Upper lobe of right lung (tissue), 1 donor: ENCODE measurements at regions not wholly inside any gene's neighbourhood (a gene's known extent, or its start where the extent isn't known, plus 50 kb on each side); places are given as distances from the start of the nearest gene placed in this dataset.

Experiments
- ATAC-seq: fragments of 200-7000 bp; cut with Tn5 transposase; one replicate; pipeline ENCODE4 v1.9.1; 2020; ENCODE audit warnings: mild to moderate bottlenecking, moderate library complexity
- DNase-seq: peaks from one replicate; pipeline ENCODE4 v3.0.0-alpha.2; 2020
- H3K27ac ChIP-seq: fragments of 200-600 bp; one replicate; pipeline ENCODE4 v1.8.0; 2022
- H3K27me3 ChIP-seq: fragments of 200-600 bp; one replicate; pipeline ENCODE4 v1.8.0; 2022; ENCODE audit warnings: mild to moderate bottlenecking
- H3K36me3 ChIP-seq: fragments of 200-600 bp; one replicate; pipeline ENCODE4 v1.8.0; 2022
- H3K4me1 ChIP-seq: fragments of 200-600 bp; one replicate; pipeline ENCODE4 v1.8.0; 2022
- H3K4me3 ChIP-seq: fragments of 200-600 bp; one replicate; pipeline ENCODE4 v1.8.0; 2022; ENCODE audit warnings: mild to moderate bottlenecking
- H3K9me3 ChIP-seq: fragments of 200-600 bp; one replicate; pipeline ENCODE4 v1.8.0; 2022
- intact Hi-C: fragments of 100-400 bp; cut with DNase I; formaldehyde crosslinking; loops from one replicate; pipeline ENCODE4 v1.11.0; 2022
- TF ChIP-seq, protein P1 (sequence below): fragments of 200-600 bp; IDR thresholded peaks from one replicate; pipeline ENCODE4 v1.8.0; 2022; ENCODE audit warnings: antibody characterized with exemption
- donor health status: DM: no; HTN: yes; CAD: no; lungs with severe emphysema.

DNA sequence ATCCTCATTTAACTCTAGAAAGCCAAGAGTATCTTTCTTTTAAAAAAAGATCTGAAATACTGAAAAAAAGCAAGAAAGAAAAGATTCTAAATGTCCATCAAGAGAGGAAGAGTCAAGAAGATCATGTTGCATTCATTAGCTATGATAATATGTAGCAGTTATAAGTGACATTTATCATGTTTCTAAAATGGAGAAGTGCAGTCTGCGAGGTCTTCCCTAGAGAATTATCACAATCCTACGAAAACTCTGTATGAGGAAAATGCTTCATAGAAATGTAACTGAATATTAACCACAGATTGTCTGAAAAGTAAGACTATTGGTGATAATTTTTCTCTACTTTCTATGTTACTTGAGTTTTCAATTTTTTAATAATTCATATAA is 77.4 kb upstream of the USP47 start:
- H3K36me3 ChIP-seq, result no peaks in the 10 kb centered on the region
- no peaks in the 10 kb centered on the region for H3K9me3 ChIP-seq

DNA sequence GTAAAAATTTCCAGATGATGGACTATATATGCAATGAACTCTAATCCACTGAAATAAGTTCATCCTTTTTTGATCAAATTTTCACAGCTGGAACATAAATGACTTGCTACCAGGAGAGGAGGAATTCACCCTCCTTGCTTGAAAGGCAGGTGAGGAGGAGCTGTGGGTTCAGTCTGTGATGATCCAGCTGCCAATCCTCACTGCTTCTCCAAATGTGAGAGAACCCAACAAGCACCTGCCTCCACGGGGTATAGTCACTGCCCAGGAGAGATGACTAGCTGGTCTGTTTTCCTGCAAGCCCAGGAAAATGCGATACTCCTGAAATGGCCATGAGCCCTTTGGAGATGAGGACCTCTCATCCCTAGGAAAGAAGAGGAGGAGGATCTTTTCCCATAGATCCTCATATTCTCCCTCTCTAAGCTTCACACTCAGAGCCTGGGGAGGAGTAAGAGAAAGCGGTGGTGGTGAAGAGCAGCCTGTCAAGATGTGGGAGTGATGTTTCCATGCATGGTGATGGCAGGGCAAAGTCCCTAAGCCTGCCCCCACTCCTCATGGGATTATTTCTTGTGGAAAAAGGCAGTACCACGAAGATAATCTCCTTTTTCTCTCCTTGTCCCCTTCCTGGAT is 77.9 kb upstream of the USP47 start:
- Histone ChIP-seq H3K27ac (no peak overlapping the region), H3K27me3 (peaks cover 9% of the 10 kb centered on the region), H3K9me3 (no peaks in the 10 kb centered on the region), H3K4me1 (no peaks in the 10 kb centered on the region), H3K36me3 (no peaks in the 10 kb centered on the region), H3K4me3 (no peak overlapping the region)
- intact Hi-C loops, result no loop called here
- TF ChIP-seq, protein P1, sequence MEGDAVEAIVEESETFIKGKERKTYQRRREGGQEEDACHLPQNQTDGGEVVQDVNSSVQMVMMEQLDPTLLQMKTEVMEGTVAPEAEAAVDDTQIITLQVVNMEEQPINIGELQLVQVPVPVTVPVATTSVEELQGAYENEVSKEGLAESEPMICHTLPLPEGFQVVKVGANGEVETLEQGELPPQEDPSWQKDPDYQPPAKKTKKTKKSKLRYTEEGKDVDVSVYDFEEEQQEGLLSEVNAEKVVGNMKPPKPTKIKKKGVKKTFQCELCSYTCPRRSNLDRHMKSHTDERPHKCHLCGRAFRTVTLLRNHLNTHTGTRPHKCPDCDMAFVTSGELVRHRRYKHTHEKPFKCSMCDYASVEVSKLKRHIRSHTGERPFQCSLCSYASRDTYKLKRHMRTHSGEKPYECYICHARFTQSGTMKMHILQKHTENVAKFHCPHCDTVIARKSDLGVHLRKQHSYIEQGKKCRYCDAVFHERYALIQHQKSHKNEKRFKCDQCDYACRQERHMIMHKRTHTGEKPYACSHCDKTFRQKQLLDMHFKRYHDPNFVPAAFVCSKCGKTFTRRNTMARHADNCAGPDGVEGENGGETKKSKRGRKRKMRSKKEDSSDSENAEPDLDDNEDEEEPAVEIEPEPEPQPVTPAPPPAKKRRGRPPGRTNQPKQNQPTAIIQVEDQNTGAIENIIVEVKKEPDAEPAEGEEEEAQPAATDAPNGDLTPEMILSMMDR, result no peak
- ATAC-seq (no peak), DNase-seq (no peak)

More for the DNA sequence above, 77.4 kb upstream of the USP47 start:
- DNase-seq (no peak), ATAC-seq (no peak)
- no peak overlapping the region for H3K4me3 ChIP-seq
- no peak overlapping the region for H3K27ac ChIP-seq
- peaks cover 9% of the 10 kb centered on the region for H3K27me3 ChIP-seq
- intact Hi-C loops, result no loop called here
- H3K4me1 ChIP-seq, result no peaks in the 10 kb centered on the region
- TF ChIP-seq, protein P1, result no peak

DNA sequence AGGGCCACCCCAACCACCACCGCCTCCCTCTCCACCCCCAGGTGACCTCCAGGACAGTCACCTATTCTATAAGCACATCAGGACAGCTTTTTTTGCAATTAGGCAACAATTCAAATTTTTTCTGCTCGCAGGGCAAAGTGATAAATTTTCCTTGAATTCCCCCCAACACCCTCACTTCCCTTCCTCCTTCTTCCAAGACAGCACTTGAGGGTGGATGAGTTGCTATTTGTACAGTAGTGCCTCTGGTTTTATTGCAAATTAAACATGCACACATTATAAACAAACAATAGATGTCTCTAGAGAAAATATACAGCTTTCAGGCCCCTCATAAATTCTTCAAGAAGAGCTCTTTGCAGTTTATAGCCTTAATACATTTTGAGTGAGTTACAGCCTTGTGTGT is 80.9 kb upstream of the USP47 start:
- H3K27me3 ChIP-seq, result peaks cover 9% of the 10 kb centered on the region
- DNase-seq (no peak), ATAC-seq (no peak)
- no peaks in the 10 kb centered on the region for H3K36me3 ChIP-seq
- H3K4me1 ChIP-seq, result no peaks in the 10 kb centered on the region
- H3K27ac ChIP-seq, result no peak overlapping the region
- intact Hi-C loops, result no loop called here
- TF ChIP-seq, protein P1, result no peak
- no peak overlapping the region for H3K4me3 ChIP-seq
- H3K9me3 ChIP-seq, result no peaks in the 10 kb centered on the region

DNA sequence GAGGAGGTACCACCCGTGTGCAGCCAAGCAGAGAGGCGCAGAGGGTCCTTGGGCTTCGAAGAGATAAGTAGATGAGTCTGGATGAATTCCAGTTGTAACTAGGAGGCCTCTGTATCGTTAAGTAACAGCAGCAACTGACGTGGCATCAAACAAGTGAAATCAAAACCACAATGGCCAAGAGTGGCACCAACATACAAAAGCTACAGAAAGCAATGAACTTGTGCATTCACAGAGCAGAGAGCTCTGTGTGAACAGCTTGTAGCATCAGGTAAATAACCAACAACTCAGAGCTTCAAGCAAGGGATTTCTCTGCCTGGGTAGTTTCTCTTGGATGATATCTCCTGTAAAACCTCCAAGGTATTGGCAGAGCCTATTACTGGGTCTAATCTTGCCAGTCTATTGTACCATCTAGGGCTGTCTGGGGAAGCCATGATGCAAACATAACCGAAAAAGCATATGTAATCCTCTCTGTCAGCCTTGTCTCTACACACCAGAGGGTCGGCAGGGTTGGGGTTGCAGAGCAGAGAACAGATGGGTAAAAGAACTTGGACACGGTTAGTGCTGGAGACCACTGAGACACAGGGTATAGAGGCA is 83.1 kb upstream of the USP47 start:
- Histone ChIP-seq H3K27ac (no peak overlapping the region), H3K36me3 (no peaks in the 10 kb centered on the region), H3K4me3 (no peak overlapping the region), H3K27me3 (no peaks in the 10 kb centered on the region), H3K4me1 (no peaks in the 10 kb centered on the region), H3K9me3 (no peaks in the 10 kb centered on the region)
- ATAC-seq (no peak), DNase-seq (no peak)
- TF ChIP-seq, protein P1, result no peak
- intact Hi-C loops, result no loop called here

DNA sequence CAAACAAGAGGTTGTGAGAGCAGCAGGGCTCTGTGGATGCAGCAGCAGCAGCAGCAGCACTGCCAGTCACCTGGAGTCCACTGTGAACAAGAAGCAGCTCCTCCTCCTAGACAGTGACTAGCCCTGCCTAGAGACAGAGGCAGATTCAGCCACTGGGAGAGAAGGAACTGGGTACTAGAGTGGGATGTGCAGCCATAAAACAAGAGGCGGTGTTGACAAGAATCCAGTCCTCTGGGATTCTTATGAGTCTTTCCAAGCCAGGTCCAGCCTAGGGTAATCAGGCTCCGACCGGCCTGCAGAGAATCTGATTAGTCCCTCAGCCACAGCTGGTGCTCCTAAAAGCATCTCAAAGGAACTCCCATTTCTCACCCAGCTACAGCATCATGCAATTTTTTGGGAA is 83.9 kb upstream of the USP47 start:
- Histone ChIP-seq H3K9me3 (no peaks in the 10 kb centered on the region), H3K27ac (no peak overlapping the region), H3K4me3 (no peak overlapping the region), H3K27me3 (no peaks in the 10 kb centered on the region), H3K4me1 (no peaks in the 10 kb centered on the region), H3K36me3 (no peaks in the 10 kb centered on the region)
- TF ChIP-seq, protein P1, result no peak
- intact Hi-C loops, result no loop called here
- ATAC-seq, result no peak
- DNase-seq, result no peak

DNA sequence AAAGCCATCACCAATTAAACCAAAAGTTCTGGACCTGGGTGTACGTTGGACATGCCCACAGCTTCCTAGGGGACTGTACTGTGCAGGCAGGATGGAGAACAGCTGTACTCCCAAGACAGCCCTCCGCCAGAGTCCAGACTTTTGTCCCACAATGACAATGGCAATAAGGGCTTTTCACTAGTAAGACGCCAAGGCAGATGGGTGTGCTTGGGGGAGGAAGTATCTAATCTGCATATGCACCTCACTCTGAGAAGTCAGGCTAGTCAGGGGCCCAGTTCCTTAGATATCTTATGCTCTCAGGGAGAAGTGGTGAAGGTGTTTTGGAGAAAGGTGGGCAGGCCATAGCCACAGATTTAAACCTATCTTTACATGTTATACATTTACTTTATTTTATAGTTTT is 85.1 kb upstream of the USP47 start:
- Histone ChIP-seq H3K27me3 (no peaks in the 10 kb centered on the region), H3K4me3 (no peak overlapping the region), H3K27ac (no peak overlapping the region), H3K9me3 (no peaks in the 10 kb centered on the region), H3K4me1 (no peaks in the 10 kb centered on the region), H3K36me3 (no peaks in the 10 kb centered on the region)
- TF ChIP-seq, protein P1, result no peak
- intact Hi-C loops, result no loop called here
- DNase-seq, result no peak
- no peak for ATAC-seq
